Ishikawa (cell line): ENCODE measurements at regions not wholly inside any gene's neighbourhood (a gene's known extent, or its start where the extent isn't known, plus 50 kb on each side); places are given as distances from the start of the nearest gene placed in this dataset.

Source experiments
- CEBPB ChIP-seq: IDR thresholded peaks from 2 replicates; pipeline ENCODE4 v1.6.1; 2012
- CREB1 ChIP-seq: IDR thresholded peaks from 2 replicates; pipeline ENCODE4 v1.6.1; 2012; ENCODE audit warnings: low read depth
- EGR1 ChIP-seq: IDR thresholded peaks from 2 replicates; pipeline ENCODE4 v1.6.1; 2012
- EP300 ChIP-seq: IDR thresholded peaks from 2 replicates; pipeline ENCODE4 v1.6.1; 2012; ENCODE audit warnings: borderline replicate concordance
- FOXM1 ChIP-seq: IDR thresholded peaks from 2 replicates; pipeline ENCODE4 v1.6.1; 2012; ENCODE audit warnings: low read depth, borderline replicate concordance
- MAX ChIP-seq: IDR thresholded peaks from 2 replicates; pipeline ENCODE4 v1.6.1; 2012
- NFIC ChIP-seq: IDR thresholded peaks from 2 replicates; pipeline ENCODE4 v1.6.1; 2012
- RAD21 ChIP-seq: IDR thresholded peaks from 2 replicates; pipeline ENCODE4 v1.6.1; 2012; ENCODE audit warnings: low read depth
- REST ChIP-seq: IDR thresholded peaks from 2 replicates; pipeline ENCODE4 v1.6.1; 2012; ENCODE audit warnings: low read depth, mild to moderate bottlenecking
- TAF1 ChIP-seq: IDR thresholded peaks from 2 replicates; pipeline ENCODE4 v1.6.1; 2012; ENCODE audit warnings: low read depth, mild to moderate bottlenecking
- TCF12 ChIP-seq: IDR thresholded peaks from 2 replicates; pipeline ENCODE4 v1.6.1; 2012; ENCODE audit warnings: low read depth
- TEAD4 ChIP-seq: IDR thresholded peaks from 2 replicates; pipeline ENCODE4 v1.6.1; 2012
- USF1 ChIP-seq: IDR thresholded peaks from 2 replicates; pipeline ENCODE4 v1.6.1; 2012
- YY1 ChIP-seq: IDR thresholded peaks from 2 replicates; pipeline ENCODE4 v1.6.1; 2012; ENCODE audit warnings: low read depth
- ZBTB7A ChIP-seq: IDR thresholded peaks from 2 replicates; pipeline ENCODE4 v1.6.1; 2012; ENCODE audit warnings: low read depth

- no peak for TF ChIP-seq USF1
- no peak for TF ChIP-seq MAX
- TF ChIP-seq FOXM1 = no peak
- no peak for TF ChIP-seq CREB1
- no peak for TF ChIP-seq NFIC
- no peak for TF ChIP-seq RAD21
- no peak for TF ChIP-seq ZBTB7A
- TF ChIP-seq REST = no peak
- TF ChIP-seq TCF12 = no peak
- TF ChIP-seq CEBPB = no peak
- TF ChIP-seq YY1 = no peak
- TF ChIP-seq TAF1 = no peak
- no peak for TF ChIP-seq TEAD4
- no peak for TF ChIP-seq EP300
- no peak for TF ChIP-seq EGR1
These were observed 1492.2 kb upstream of the TENM3 start for GRCh38 chr4:180751009-180751408.

- TF ChIP-seq RAD21 (no peak), TAF1 (no peak), YY1 (no peak), NFIC (no peak), CEBPB (no peak), FOXM1 (no peak)
These were observed 1485.3 kb upstream of the TENM3 start for GRCh38 chr4:180757927-180758326.

- no peak for TF ChIP-seq MAX
These were observed 1477.2 kb upstream of the TENM3 start for GRCh38 chr4:180766045-180766444.

GRCh38 chr4:180766944-180767729, 1476.1 kb upstream of the TENM3 start:
- TF ChIP-seq TCF12 = no peak

- TF ChIP-seq TEAD4 (no peak), EGR1 (no peak), TAF1 (no peak), REST (no peak), FOXM1 (no peak), CREB1 (no peak), YY1 (no peak), EP300 (no peak), CEBPB (no peak), ZBTB7A (no peak), RAD21 (no peak), TCF12 (no peak), MAX (no peak), USF1 (no peak), NFIC (no peak)
These were observed 1474.6 kb upstream of the TENM3 start for GRCh38 chr4:180768610-180769009.

- TF ChIP-seq TEAD4 (no peak), YY1 (no peak), CREB1 (no peak)
These were observed 1473.4 kb upstream of the TENM3 start for GRCh38 chr4:180769791-180770190.

- TF ChIP-seq ZBTB7A (no peak), REST (no peak), TCF12 (no peak), NFIC (no peak), CREB1 (no peak), EP300 (no peak), YY1 (no peak), EGR1 (no peak), TEAD4 (no peak), MAX (no peak), FOXM1 (no peak), CEBPB (no peak)
These were observed 1472.9 kb upstream of the TENM3 start for GRCh38 chr4:180770265-180770664.
